Stimulated activated CD4-positive, alpha-beta T cell treated with anti-CD3 and anti-CD28 coated beads, Interleukin-2, amount 100 ng/mL, for 4 hours (primary cell): ENCODE measurements at regions not wholly inside any gene's neighbourhood (a gene's known extent, or its start where the extent isn't known, plus 50 kb on each side); places are given as distances from the start of the nearest gene placed in this dataset.

ENCODE experiments used
- DNase-seq: peaks from one replicate; pipeline ENCODE4 v3.0.0-alpha.2; 2020; ENCODE audit warnings: low read depth

DNA sequence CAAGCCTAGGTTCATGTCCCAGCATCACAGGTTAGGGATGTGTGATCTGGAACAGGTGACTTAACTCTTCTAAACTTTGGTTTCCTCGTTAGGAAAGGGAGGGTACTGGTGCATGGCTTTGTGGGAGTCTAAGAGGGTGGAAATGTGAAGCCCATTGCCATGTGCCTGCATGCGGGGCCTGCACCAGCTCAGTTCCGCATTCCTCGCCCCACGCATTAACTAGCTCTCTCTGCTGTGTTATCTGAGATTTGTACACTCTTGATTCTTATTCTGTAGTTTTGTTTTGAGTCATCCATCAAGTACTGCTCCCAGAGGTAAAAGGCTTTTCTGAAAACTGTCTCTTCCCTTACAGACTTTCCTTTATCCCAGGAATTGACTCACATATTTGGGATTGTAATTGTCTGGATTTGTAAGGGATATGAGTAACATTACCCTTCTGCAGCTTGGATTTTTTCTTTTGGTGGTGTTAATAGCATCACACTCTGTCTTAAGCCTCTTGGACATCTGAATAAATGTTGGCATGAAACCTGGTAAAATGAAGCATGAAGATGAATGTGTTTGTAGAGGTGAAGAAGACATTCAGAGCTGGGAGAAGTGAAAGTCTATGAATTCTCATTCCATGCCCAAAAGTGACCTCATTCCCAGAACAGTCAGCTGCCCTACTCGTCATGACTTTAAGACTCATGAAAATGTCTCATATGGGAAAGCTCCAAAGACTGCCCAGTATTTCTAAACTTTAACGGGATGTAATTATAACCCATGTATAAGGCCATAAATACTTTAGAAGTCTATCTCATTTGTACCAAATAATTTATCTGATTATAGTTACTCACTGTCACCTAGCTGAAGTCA lies 357.3 kb downstream of the FOXA2 start:
- DNase-seq: no peak

DNA sequence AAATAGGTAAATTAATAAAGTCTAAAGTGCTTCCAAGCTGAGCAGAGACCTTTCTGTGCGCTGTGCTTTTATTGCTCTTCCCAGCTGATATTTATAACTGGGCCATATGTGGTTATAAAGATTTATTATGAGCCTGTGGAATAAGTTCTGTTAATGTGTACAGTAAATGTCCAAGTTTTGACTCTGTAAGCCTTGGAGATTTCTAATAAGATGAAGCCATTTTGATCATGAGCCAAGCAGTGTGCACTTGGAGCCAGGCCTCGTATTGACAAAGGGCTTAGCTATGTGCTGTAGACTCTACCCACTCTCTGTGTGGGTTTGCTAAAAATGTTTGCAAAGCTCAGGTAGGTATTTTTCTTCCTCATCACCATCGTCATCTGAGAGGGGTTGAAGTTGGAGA lies 361.1 kb downstream of the FOXA2 start:
- no peak for DNase-seq

DNA sequence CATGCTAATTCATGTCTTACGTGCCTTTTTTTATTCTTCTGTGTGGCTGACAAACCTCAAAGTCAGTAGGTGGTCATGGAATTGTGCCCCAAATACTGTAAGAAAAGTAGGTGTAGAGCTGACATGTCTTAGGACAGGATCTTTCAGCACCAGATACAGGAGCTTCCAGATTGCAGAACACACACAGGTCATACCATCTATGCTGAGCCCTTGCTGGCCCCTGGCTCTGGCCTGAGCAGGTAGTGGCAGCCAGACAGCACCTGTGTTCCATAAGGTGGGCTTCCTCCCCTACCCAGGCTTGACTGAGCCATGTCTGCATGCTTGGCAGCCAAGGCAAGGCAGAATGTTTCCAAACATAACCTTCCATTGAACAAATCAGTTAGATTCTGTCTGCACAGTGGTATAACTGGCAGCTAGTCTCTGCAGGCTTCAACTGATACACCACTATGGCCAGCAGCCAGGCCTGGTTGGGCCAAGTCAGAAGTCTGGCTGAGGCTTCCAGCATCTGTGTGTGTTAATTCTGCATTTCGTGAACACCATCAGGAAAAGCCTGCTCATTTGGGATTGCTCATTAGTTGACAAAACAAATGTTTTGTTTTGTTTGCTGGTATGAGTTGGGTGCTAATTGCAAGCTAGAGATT lies 366.5 kb downstream of the FOXA2 start:
- no peak for DNase-seq

DNA sequence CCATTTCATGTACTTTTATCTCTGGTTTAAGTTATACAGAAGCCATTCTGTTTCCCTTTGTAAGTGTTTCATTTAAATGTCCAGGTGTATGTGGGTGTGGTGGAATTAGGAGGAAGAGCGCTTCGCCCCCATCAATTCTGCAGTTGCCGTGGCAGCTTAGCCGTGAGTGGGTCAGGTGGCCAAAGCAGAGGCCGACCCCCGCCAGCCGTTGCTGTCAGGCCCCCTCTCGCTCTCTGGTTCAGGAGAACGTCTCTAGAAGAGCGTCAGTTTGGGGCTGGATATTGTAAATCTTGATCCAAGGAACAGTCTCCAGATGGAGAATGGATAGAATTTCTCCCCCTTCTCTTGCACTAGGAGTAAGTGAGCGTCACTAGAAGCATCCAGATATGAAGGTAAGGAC lies 367.4 kb downstream of the FOXA2 start:
- DNase-seq: no peak

DNA sequence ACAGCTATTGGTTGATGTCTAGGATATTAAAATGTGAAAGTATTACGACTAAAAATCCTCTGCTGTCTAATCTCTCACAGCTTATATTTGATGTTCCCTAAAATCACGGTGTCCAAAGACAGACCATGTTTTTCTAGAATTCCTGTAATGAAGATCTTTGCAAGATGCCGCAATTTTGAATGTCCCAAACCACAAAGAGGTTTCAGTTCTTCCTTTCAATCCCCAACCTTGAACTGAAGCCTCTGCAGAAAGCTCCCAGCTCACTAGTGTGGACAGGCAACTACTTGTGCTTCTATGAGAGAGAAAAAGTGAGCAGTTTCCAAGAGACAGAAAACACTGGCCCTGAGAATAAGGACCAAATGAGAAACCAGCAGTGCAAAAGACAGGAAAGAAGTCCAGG lies 370.1 kb downstream of the FOXA2 start:
- no peak for DNase-seq

DNA sequence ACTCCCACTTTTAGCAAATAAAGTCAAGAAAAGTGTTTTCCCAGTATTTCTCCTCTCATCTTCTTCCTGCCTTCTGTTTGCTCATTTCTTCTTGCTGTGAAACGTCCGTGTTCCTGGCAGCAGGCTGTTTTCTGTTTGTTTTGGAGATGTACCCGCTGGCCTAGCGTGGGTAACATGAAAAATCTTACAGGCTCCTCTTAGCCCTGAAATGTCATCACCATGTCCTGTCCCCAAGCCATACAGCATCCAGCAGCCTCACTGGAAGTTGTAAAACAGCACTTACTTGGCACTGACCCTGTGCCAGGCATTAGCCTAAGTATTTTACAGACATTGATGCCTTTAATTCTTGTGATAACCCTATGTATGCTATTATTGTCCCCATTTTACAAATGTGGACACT lies 371.1 kb downstream of the FOXA2 start:
- no peak for DNase-seq

DNA sequence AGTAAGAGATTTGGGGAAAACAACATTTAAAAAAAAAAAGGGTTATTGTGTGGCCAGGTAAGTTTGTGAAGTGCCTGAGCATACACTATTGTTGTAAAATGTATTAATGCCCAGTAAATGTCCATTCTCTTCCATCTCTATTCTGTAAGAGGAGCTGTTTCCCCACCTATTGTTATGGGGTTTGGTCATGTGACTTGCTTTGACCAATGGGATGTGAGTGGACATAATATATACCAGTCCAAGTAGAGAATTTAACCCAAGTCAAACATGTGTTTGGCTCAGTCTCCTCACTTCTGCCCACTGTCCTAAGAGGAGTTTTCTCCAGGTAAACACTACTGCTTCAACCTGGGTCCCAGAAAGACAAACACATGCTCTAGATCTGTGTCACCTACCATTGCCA lies 377.1 kb downstream of the FOXA2 start:
- no peak for DNase-seq

DNA sequence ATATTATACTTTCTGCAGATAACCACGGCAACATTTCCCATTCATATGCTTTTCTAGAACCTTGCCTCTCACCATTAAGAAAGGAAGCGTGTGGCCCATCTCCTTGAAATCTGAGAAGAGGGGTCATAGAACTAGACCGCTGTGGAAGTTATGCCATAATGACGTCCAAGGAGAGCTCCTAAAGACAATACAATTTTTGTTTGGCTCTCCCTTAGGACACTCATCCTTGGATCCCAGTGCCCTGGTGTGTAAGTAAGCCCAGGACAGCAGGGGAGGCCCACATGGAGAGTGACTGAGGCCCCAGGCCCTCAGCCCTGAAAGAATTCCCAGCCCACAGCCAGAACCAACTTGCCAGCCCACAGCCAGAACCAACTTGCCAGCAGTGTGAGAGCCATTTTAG lies 379.6 kb downstream of the FOXA2 start:
- no peak for DNase-seq

DNA sequence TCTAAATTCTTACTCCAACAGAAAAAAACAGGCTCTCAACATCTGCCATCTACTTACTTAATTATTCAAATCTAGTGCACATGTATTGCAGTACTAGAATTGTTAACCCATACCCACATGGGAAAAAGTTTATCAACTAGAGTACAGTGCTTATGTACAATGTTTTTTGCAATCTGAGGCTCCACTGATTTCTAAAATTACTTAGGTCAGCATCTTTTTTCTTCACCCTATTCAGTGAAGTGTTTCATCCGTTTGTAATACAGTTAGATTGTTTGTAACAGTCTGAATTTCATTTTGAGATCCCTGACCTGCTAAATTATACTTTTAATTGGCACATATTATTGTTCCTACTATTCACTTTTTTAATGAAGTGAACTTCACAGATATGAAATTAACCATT lies 402.2 kb downstream of the FOXA2 start:
- no peak for DNase-seq

DNA sequence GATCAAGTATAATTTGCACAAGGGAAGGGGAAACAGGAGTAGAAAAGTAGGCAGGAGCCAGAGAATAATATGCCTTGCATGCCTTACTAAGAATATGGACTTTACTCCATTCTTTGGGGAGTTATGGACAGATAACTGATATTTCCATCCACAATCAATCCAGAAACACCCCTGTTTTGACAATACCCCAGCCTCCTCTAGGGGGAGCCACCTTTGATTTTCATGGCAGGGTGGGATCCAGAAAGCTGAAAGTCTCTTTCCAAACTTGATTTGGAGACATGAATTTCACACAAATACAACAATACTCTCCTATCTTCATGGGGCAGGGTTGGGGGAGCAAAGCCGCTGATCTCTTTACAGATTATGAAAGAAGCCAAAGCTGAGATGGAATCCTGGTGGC lies 404.1 kb downstream of the FOXA2 start:
- no peak for DNase-seq

DNA sequence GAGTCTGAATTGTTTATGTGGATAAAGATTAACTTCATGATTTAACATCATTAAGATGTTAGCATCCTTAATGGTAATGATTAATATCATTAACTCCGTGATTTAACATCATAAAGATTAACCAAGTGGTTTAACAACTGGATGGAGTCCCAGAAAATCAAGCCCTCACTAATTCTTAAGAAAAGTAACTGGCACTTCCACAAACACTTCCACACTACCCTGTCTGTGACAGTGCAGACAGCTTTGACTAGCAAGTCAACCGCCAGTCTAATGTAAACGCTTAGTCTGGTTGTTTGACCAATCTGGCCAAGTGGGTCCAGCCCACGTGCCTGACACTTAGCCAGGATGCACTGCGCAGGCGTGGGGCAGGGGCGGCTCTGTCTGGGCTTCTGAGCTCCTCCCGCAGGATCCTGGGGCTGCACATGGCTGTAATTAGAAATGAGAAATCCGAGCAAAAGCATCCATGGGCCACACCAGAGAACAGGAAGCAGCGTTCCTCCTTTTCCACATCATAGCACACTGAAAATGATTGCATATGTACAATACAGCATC lies 424.2 kb downstream of the FOXA2 start:
- no peak for DNase-seq

DNA sequence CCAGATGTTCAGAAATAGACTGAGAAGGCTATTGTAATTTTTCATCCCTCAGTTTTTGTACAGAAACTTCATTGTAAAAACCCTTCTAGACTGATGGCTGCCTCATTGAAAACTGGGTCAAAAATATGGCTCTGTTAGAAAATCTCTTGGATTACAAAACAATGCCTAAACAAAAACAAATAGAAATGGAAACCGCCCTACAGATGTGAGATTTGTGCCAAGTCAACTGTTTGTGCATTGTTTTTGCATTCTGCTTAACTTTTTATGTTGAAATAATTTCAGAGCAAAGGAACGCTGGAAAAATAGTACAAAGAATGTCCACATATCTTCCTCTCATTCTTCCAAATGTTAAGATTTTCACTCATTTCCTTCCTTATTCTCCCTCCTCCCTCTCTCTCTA lies 425.1 kb downstream of the FOXA2 start:
- no peak for DNase-seq

DNA sequence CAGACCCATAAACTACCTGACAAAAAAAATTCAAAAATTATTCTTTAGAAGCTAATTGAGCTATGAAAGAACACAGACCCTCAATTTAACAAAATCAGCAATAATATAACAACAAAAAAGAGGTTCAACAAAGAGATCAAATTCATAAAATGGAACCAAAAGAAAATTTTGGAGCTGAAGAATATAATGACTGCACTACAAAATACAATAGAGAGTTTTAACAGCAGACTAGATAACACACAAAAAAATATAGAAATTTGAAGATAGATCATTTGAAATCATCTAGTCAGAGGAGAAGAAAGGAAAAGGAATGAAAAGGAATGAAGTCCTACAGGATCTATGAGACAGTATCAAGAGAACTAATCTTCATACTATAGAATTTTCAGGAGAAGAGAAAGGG lies 422.1 kb downstream of the PAX1 start:
- DNase-seq: no peak

DNA sequence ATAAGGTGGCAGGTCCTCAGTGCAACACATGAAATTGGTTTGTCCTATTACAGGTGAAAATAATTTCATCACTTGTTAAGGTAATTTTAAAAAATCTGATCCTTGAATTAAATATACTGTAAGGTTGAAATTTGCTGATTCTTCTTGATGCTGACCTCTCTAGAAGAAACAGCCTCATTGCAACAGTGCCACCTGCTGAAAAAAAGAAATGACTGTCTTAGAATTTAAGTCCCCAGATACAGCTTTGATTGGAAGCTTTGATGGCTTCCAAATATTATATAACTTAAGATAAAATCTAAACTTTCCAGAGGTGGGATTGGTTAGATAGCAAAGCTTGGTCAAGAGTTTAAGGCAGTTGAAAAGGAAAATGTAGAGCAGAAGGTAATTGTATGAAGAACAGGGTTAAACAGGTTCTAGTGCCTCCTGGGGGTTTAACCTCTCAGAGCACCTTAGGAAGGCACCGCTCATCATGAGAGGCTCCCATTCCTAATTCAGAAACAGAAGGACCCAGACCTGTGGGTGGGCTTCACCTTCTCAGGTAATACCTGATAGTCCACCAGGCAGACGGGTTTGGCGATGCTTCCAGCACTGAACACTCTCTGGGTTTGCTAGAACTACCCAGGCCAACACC lies 401.0 kb downstream of the PAX1 start:
- DNase-seq: no peak

DNA sequence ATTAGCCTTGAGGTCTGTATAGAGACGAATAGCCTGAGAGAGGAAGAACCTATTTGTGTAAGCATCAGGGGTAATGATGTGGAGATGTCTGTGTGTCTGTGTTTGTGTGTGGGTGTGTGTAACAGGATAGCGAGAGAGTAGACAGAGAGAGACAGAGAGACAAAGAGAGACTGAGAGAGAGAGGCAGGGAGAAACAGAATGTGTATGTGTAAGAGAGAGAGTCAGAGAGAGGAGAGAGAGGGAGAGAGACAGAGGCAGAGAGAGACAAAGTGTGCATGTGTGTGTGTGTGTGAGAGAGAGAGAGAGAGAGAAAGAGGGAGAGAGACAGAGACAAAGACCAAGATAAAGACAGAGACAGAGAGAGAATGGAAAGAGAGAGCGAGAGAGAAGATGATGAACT lies 396.1 kb downstream of the PAX1 start:
- no peak for DNase-seq

DNA sequence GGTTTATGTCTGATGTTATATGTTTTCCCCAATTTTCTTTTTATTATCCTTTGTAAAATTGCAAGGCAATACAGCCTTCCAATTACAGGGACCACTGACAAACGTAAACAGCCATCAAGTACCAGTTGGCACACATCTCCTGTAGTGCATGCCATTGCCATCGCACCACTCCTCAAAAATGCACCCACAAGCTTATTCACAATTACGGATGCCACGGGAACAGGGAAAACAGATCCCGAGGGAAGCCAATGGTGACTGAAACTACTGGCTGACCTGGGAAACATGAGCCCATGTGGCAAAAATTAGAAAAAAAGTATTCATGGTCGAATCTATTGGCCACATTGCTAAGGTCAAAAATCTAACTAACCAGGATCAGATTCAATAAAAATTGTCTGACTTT lies 395.2 kb downstream of the PAX1 start:
- DNase-seq: no peak

DNA sequence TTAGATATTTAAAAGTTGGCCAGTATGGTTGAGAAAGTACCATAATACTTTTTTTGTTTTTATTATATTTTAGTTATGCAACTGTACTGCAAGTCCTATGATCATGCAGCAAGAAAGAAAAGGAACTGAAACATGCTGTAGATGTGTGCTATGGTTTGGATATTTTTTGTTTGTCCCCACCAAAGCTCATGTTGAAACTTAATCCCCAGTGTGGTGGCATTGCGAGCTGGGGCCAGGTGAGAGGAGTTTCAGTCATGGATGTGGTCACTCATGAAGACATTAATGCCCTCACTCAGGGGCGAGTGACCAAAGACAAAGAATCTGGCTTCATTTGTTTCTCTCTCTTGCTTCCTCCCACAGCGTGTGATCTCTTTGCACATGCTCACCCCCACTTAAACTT lies 393.9 kb downstream of the PAX1 start:
- no peak for DNase-seq

DNA sequence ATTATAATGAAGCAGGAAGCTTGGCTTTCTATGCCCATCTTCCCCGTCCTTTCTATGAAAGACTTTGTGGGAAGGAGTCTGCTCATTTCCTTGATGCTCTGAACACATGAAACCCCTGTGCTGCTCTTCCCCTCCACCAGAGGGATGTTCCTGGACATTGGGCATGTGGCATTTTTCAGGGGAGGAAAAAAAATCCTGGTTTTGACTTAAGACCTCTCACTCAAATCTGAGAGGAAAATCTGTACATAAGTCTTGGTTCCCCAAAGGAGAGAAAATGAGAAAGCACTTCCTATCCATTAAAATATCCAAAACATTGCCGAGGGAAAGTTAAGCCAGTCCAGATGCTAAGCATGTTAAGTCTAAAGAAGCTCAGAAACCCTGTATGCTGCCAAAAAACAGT lies 393.0 kb downstream of the PAX1 start:
- no peak for DNase-seq

DNA sequence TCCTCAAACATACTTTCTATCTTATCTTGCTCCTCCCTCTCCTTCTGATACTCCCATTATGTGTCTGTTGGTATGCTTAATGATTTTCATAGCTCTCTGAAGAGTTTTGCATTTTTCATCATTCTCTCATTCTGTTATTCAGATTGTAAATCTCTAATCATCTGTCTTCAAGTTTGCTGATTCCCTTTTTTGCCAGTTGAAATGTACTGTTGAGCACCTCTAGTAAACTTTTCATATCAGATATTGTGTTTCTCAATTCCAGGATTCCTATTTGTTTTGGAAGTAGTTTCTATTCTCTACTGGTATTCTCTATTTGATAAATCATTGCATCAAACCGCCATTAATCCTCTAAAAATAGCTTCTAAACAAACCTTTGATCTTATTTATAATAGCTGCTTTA lies 387.7 kb downstream of the PAX1 start:
- DNase-seq: no peak

DNA sequence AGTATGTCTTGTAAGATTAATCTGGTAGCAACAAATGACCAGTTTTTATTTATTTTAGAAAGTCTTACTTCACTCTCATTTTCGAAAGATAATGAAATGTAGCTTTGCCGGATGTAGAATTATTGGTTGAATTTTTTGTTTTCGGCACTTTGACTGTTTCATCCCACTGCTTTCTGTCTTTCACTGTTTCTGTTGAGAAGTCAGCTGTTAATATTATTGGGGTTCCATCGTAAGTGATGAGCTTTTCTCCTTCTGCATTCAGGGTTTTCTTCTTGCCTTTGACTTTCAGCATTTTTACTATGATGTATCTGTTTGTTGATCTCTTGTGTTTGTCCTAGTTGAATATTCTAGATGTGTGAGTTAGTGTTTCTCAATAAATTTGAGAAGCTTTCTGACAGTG lies 383.4 kb downstream of the PAX1 start:
- DNase-seq: no peak

DNA sequence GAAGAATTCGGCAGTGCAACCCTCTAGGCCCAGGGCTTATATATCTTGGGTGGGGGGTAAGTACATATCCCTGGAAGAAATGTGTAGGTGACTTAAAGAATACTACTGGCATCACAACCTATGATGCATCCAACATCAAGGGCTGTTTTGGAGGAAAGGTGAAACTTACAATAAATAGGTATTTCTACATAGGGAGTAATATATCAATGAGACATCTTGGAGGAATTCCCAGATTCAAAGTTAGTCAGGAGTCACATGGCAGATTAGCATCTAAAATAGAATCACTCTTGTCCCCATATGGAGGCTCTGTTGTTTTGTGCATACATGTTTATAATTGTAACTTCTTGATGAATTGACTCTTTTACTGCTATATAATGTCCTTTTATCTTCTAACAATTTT lies 375.5 kb downstream of the PAX1 start:
- no peak for DNase-seq

DNA sequence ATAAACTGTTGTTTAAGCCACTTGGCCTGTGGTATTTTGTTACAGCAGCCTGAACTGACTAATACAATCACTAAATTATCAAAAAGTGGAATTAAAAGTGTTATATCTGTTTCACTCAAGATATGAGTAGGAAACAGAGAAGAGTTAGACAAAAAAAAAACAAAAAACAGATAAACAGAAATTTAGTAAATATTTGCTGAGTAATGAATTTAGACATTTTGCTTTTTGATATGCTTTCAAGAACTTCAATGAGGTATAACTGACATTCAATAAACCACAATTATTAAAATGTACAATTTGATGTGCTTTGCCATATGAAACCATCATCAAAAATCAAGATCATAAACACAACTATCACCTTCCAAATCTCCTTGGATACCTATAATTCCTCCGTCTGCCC lies 369.2 kb downstream of the PAX1 start:
- DNase-seq: no peak

DNA sequence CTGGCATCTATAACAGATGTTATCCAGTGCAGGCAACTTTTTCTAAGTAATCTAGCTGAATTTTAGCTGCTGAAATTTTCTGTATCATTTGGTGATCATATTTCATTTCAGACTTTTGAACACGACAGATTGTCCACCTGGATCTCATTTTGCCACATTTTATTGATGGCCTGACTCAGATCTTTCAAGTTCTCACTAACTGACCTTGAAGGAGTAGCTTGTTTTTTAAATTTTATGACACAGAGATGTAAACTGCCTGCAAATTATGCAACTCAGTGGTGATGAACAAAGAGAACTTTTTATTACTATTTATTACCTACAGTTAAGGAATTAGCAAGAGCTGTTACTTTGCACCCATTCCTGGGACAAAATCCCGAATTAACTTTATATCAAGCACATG lies 366.4 kb downstream of the PAX1 start:
- no peak for DNase-seq
